Urinary bladder (tissue), 3 donors: ENCODE measurements at regions not wholly inside any gene's neighbourhood (a gene's known extent, or its start where the extent isn't known, plus 50 kb on each side); places are given as distances from the start of the nearest gene placed in this dataset.

Experiments
- DNase-seq: peaks from one replicate; pipeline ENCODE4 v3.0.0-alpha.2; 2015; ENCODE audit errors: extremely low spot score
- H3K27ac ChIP-seq: one replicate; pipeline ENCODE4 v1.5.1; 2013; ENCODE audit warnings: low read depth, mild to moderate bottlenecking, moderate library complexity
- H3K36me3 ChIP-seq: one replicate; pipeline ENCODE4 v1.6.1; 2013; ENCODE audit warnings: mild to moderate bottlenecking, moderate library complexity; ENCODE audit not compliant: insufficient read depth
- H3K4me1 ChIP-seq: one replicate; pipeline ENCODE4 v1.6.1; 2013; ENCODE audit warnings: mild to moderate bottlenecking, moderate library complexity; ENCODE audit not compliant: insufficient read depth
- H3K4me3 ChIP-seq: one replicate; pipeline ENCODE4 v1.5.1; 2013; ENCODE audit warnings: low read depth, low read length
- WGBS: extraction: QIAGEN DNeasy Blood & Tissue Kit; methylation state at CpG from one replicate; pipeline ENCODE4 v1.1.7; 2013; 5-methylcytosine and 5-hydroxymethylcytosine counted together
- donor health status: healthy with polysubstance abuse.
- donor health status: healthy.

- no peak overlapping the region for H3K4me3 ChIP-seq
- H3K36me3 ChIP-seq: no peaks in the 10 kb centered on the region
- WGBS: 52% methylated on average over 1 of the region's 1 CpG
- H3K4me1 ChIP-seq: no peaks in the 10 kb centered on the region
- H3K27ac ChIP-seq: no peak overlapping the region
- no peak for DNase-seq
Observed at GRCh38 chr4:19259920-19260319, 991.8 kb upstream of the SLIT2 start.

- no peak for DNase-seq
- no peaks in the 10 kb centered on the region for H3K36me3 ChIP-seq
Observed at GRCh38 chr4:19256823-19257222, 994.9 kb upstream of the SLIT2 start.

GRCh38 chr4:19254486-19254885 is 997.2 kb upstream of the SLIT2 start:
- no peak for DNase-seq

More at GRCh38 chr4:19256823-19257222, 994.9 kb upstream of the SLIT2 start:
- Histone ChIP-seq H3K4me1 (no peaks in the 10 kb centered on the region), H3K4me3 (no peak overlapping the region), H3K27ac (no peak overlapping the region)

GRCh38 chr4:19248023-19248422 is 1003.7 kb upstream of the SLIT2 start:
- WGBS: 89% methylated on average over 4 of the region's 4 CpGs
- Histone ChIP-seq H3K4me1 (peaks cover 2% of the 10 kb centered on the region), H3K27ac (no peak overlapping the region), H3K4me3 (no peak overlapping the region), H3K36me3 (no peaks in the 10 kb centered on the region)
- DNase-seq: no peak

More at GRCh38 chr4:19254486-19254885, 997.2 kb upstream of the SLIT2 start:
- H3K4me3 ChIP-seq: no peak overlapping the region
- H3K4me1 ChIP-seq: peaks cover 2% of the 10 kb centered on the region
- no peak overlapping the region for H3K27ac ChIP-seq
- H3K36me3 ChIP-seq: no peaks in the 10 kb centered on the region

GRCh38 chr4:19241895-19242294 is 1009.8 kb upstream of the SLIT2 start:
- 49% methylated on average over 4 of the region's 4 CpGs for WGBS
- H3K4me3 ChIP-seq: no peak overlapping the region
- no peak overlapping the region for H3K27ac ChIP-seq
- H3K36me3 ChIP-seq: no peaks in the 10 kb centered on the region
- no peak for DNase-seq
- no peaks in the 10 kb centered on the region for H3K4me1 ChIP-seq

GRCh38 chr4:19239565-19239964 is 1012.1 kb upstream of the SLIT2 start:
- H3K36me3 ChIP-seq: no peaks in the 10 kb centered on the region
- H3K4me1 ChIP-seq: no peaks in the 10 kb centered on the region
- no peak overlapping the region for H3K4me3 ChIP-seq
- DNase-seq: no peak
- 88% methylated on average over 2 of the region's 2 CpGs for WGBS
- H3K27ac ChIP-seq: no peak overlapping the region

GRCh38 chr4:19236473-19236872 is 1015.2 kb upstream of the SLIT2 start:
- no peak overlapping the region for H3K4me3 ChIP-seq
- WGBS: 66% methylated on average over 2 of the region's 2 CpGs
- H3K27ac ChIP-seq: no peak overlapping the region
- H3K4me1 ChIP-seq: no peaks in the 10 kb centered on the region
- no peaks in the 10 kb centered on the region for H3K36me3 ChIP-seq
- no peak for DNase-seq

GRCh38 chr4:19230906-19231545 is 1020.7 kb upstream of the SLIT2 start:
- DNase-seq: no peak
- Histone ChIP-seq H3K27ac (no peak overlapping the region), H3K4me1 (no peaks in the 10 kb centered on the region), H3K36me3 (no peaks in the 10 kb centered on the region), H3K4me3 (no peak overlapping the region)
- 91% methylated on average over 3 of the region's 3 CpGs for WGBS

- Histone ChIP-seq H3K36me3 (no peaks in the 10 kb centered on the region), H3K4me1 (no peaks in the 10 kb centered on the region), H3K27ac (no peak overlapping the region), H3K4me3 (no peak overlapping the region)
- DNase-seq: no peak
- WGBS: 49% methylated on average over 4 of the region's 4 CpGs
Observed at GRCh38 chr4:19227701-19228100, 1024.0 kb upstream of the SLIT2 start.

- H3K4me1 ChIP-seq: no peaks in the 10 kb centered on the region
- no peak overlapping the region for H3K4me3 ChIP-seq
- H3K27ac ChIP-seq: no peak overlapping the region
- no peaks in the 10 kb centered on the region for H3K36me3 ChIP-seq
- 30% methylated on average over 2 of the region's 2 CpGs for WGBS
- no peak for DNase-seq
Observed at GRCh38 chr4:19224820-19225219, 1026.9 kb upstream of the SLIT2 start.

GRCh38 chr4:19216476-19216875 is 1035.2 kb upstream of the SLIT2 start:
- Histone ChIP-seq H3K4me1 (no peaks in the 10 kb centered on the region), H3K4me3 (no peak overlapping the region), H3K27ac (no peak overlapping the region), H3K36me3 (no peaks in the 10 kb centered on the region)
- no peak for DNase-seq
- 94% methylated on average over 3 of the region's 3 CpGs for WGBS

GRCh38 chr4:19214591-19215186 is 1037.0 kb upstream of the SLIT2 start:
- no peaks in the 10 kb centered on the region for H3K36me3 ChIP-seq
- H3K27ac ChIP-seq: no peak overlapping the region
- WGBS: 52% methylated on average over 4 of the region's 4 CpGs
- H3K4me3 ChIP-seq: no peak overlapping the region
- DNase-seq: no peak
- H3K4me1 ChIP-seq: no peaks in the 10 kb centered on the region

GRCh38 chr4:19213388-19213787 is 1038.3 kb upstream of the SLIT2 start:
- 14% methylated on average over 3 of the region's 3 CpGs for WGBS
- Histone ChIP-seq H3K36me3 (no peaks in the 10 kb centered on the region), H3K4me3 (no peak overlapping the region), H3K4me1 (no peaks in the 10 kb centered on the region), H3K27ac (no peak overlapping the region)
- no peak for DNase-seq

GRCh38 chr4:19205853-19206252 is 1045.9 kb upstream of the SLIT2 start:
- Histone ChIP-seq H3K27ac (no peak overlapping the region), H3K4me3 (no peak overlapping the region), H3K36me3 (no peaks in the 10 kb centered on the region), H3K4me1 (no peaks in the 10 kb centered on the region)
- no peak for DNase-seq
- WGBS: 80% methylated on average over 2 of the region's 2 CpGs
